Endodermal cell (in vitro differentiated cells): ENCODE measurements at regions not wholly inside any gene's neighbourhood (a gene's known extent, or its start where the extent isn't known, plus 50 kb on each side); places are given as distances from the start of the nearest gene placed in this dataset.

Experiments used
- DNase-seq: peaks from one replicate; pipeline ENCODE4 v3.0.0-alpha.2; 2017
- H3K27ac ChIP-seq: 2 replicates; pipeline ENCODE4 v1.5.1; 2013; ENCODE audit warnings: mild to moderate bottlenecking, low read depth, low read length, moderate library complexity
- H3K27me3 ChIP-seq: 2 replicates; pipeline ENCODE4 v1.6.1; 2013; ENCODE audit warnings: mild to moderate bottlenecking, low read length, moderate library complexity; ENCODE audit not compliant: insufficient read depth, control insufficient read depth, poor library complexity, severe bottlenecking
- H3K36me3 ChIP-seq: 2 replicates; pipeline ENCODE4 v1.7.0; 2013; ENCODE audit warnings: mild to moderate bottlenecking, low read length, moderate library complexity; ENCODE audit not compliant: control insufficient read depth, insufficient read depth
- H3K4me1 ChIP-seq: one replicate; pipeline ENCODE4 v1.7.0; 2013; ENCODE audit warnings: low read length; ENCODE audit not compliant: control insufficient read depth, insufficient read depth
- H3K4me3 ChIP-seq: 2 replicates; pipeline ENCODE4 v1.5.1; 2013; ENCODE audit warnings: mild to moderate bottlenecking, low read length, moderate library complexity
- H3K9ac ChIP-seq: 2 replicates; pipeline ENCODE4 v1.6.1; 2013; ENCODE audit warnings: mild to moderate bottlenecking, low read length, moderate library complexity; ENCODE audit not compliant: poor library complexity, severe bottlenecking; ENCODE audit errors: extremely low read depth
- H3K9me3 ChIP-seq: 2 replicates; pipeline ENCODE4 v1.6.1; 2013; ENCODE audit warnings: mild to moderate bottlenecking, low read length, moderate library complexity; ENCODE audit not compliant: control insufficient read depth
- H3K27ac Mint-ChIP-seq: 2 replicates; pipeline ENCODE4 v1.8.0; 2020; ENCODE audit warnings: mixed read lengths
- H3K27me3 Mint-ChIP-seq: 2 replicates; pipeline ENCODE4 v1.8.0; 2021; ENCODE audit warnings: mild to moderate bottlenecking, mixed read lengths; ENCODE audit not compliant: insufficient read depth
- H3K36me3 Mint-ChIP-seq: 2 replicates; pipeline ENCODE4 v1.8.0; 2020; ENCODE audit warnings: low read depth, mixed read lengths
- H3K4me1 Mint-ChIP-seq: 2 replicates; pipeline ENCODE4 v1.8.0; 2020; ENCODE audit warnings: mixed read lengths
- H3K4me3 Mint-ChIP-seq: 2 replicates; pipeline ENCODE4 v1.8.0; 2020; ENCODE audit warnings: mild to moderate bottlenecking, moderate library complexity, mixed read lengths
- H3K9me3 Mint-ChIP-seq: 2 replicates; pipeline ENCODE4 v1.8.0; 2020; ENCODE audit warnings: mild to moderate bottlenecking, mixed read lengths
- WGBS, 2 experiments: methylation state at CpG; one replicate each; pipeline versions ENCODE4 v1.1.5 to v1.1.7; 2013; ENCODE audit warnings: missing lambda C conversion rate in 2 of 2, mixed read lengths in 1 of 2; ENCODE audit not compliant: insufficient coverage in 1 of 2, insufficient read length in 1 of 2; 5-methylcytosine and 5-hydroxymethylcytosine counted together
- TF ChIP-seq, protein P1 (sequence below): fragments of 200-600 bp; sonication (generic); conservative IDR thresholded peaks from 2 replicates; pipeline ENCODE4 v1.5.0; 2021; ENCODE audit warnings: antibody characterized with exemption, mild to moderate bottlenecking

DNA sequence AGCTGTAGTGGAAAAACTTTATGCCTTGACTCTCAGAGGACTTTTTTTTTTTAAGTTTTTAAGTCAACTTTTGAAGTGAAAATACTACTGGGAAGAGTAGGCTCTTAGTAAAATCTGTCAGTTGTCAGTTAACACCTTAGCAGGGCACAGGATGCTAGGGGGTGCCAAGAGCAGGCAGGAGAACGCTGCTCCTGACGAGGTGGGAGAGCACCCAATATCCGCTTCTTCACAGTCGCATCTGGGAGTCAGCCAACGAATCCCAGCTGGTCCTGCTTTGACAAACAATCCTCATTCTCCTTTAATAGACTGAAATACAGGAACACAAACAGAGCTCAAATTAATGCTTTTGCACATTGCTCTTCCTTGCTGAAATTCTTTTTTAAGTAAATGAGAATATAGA is 709.5 kb upstream of the ACVR2A start:
- Histone ChIP-seq H3K4me3 (no peak overlapping the region), H3K27ac (no peak overlapping the region), H3K4me1 (peaks cover 6% of the 10 kb centered on the region), H3K27me3 (no peaks in the 10 kb centered on the region), H3K36me3 (no peaks in the 10 kb centered on the region), H3K9ac (no peak overlapping the region), H3K9me3 (no peaks in the 10 kb centered on the region)
- 88 to 94% methylated on average over 3 to 5 of the region's 5 CpGs for WGBS, 2 experiments
- H3K36me3 Mint-ChIP-seq = no peaks in the 10 kb centered on the region
- DNase-seq = no peak
- no peak overlapping the region for H3K27ac Mint-ChIP-seq
- no peaks in the 10 kb centered on the region for H3K27me3 Mint-ChIP-seq
- TF ChIP-seq, protein P1, sequence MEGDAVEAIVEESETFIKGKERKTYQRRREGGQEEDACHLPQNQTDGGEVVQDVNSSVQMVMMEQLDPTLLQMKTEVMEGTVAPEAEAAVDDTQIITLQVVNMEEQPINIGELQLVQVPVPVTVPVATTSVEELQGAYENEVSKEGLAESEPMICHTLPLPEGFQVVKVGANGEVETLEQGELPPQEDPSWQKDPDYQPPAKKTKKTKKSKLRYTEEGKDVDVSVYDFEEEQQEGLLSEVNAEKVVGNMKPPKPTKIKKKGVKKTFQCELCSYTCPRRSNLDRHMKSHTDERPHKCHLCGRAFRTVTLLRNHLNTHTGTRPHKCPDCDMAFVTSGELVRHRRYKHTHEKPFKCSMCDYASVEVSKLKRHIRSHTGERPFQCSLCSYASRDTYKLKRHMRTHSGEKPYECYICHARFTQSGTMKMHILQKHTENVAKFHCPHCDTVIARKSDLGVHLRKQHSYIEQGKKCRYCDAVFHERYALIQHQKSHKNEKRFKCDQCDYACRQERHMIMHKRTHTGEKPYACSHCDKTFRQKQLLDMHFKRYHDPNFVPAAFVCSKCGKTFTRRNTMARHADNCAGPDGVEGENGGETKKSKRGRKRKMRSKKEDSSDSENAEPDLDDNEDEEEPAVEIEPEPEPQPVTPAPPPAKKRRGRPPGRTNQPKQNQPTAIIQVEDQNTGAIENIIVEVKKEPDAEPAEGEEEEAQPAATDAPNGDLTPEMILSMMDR = no peak
- no peak overlapping the region for H3K4me3 Mint-ChIP-seq
- H3K9me3 Mint-ChIP-seq = no peaks in the 10 kb centered on the region
- H3K4me1 Mint-ChIP-seq = peaks cover 40% of the 10 kb centered on the region

DNA sequence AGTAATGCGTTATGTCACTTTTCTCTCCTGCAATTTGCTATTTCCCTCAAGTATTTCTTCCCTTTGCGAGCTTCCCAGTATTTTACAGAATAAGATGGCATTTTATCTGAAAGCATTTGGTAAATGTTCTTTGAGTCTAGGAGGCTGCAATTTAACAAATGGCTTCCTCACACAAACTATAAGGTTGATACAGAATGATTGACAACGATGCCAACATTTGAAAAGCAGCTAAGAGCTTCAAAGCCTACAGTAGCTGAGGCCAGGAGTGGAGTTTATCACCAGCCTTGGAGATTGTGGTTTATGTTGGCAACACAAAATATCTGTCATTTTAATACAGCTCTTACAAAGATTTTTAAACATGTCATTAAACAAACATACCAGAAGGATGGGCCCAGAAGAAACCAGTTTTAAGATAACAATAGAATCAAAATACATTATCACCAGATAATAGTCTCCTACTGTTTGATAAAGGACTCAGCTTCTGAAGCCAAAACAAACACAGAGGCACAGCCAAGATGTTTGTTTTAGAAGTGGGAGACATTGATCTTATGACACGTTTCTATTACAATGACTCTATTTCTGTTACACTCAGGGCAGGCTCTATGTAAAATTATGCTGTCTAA is 711.4 kb upstream of the ACVR2A start:
- no peaks in the 10 kb centered on the region for H3K27me3 ChIP-seq
- Mint-ChIP-seq H3K4me1 (peaks cover 40% of the 10 kb centered on the region), H3K9me3 (no peaks in the 10 kb centered on the region), H3K36me3 (no peaks in the 10 kb centered on the region), H3K27ac (no peak overlapping the region), H3K4me3 (peak overlapping the region; percentile 10), H3K27me3 (no peaks in the 10 kb centered on the region)
- no peak overlapping the region for H3K9ac ChIP-seq
- H3K27ac ChIP-seq = no peak overlapping the region
- H3K4me3 ChIP-seq = peak overlapping the region; percentile 39
- TF ChIP-seq, protein P1 = no peak
- no peak for DNase-seq
- H3K9me3 ChIP-seq = no peaks in the 10 kb centered on the region
- no peaks in the 10 kb centered on the region for H3K36me3 ChIP-seq
- peaks cover 6% of the 10 kb centered on the region for H3K4me1 ChIP-seq
- WGBS, 2 experiments = 74 to 100% methylated on average over 1 to 4 of the region's 4 CpGs

DNA sequence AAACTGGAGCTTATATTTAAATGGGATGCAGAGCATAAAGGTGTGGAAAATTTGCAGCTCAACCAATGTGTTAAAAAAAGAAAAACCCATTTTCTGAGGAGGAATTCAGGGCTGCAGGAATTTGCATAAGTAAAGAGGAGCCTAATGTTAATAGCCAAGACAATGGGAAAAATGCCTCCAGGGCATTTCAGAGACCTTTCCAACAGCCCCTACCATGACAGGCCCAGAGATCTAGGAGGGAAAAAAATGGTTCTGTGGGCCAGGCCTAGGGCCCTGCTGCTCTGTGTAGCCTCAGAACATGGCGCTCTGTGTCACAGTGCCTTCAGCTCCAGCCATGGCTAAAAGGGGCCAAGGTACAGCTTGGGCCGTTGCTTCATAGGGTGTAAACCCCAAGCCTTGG is 719.7 kb upstream of the ACVR2A start:
- Mint-ChIP-seq H3K27me3 (no peaks in the 10 kb centered on the region), H3K27ac (no peak overlapping the region), H3K9me3 (peaks cover 29% of the 10 kb centered on the region), H3K4me3 (no peak overlapping the region), H3K4me1 (no peaks in the 10 kb centered on the region), H3K36me3 (no peaks in the 10 kb centered on the region)
- no peak for DNase-seq
- H3K9me3 ChIP-seq = peaks cover 9% of the 10 kb centered on the region
- TF ChIP-seq, protein P1 = no peak
- H3K4me3 ChIP-seq = no peak overlapping the region
- 86 to 88% methylated on average over 1 to 2 of the region's 2 CpGs for WGBS, 2 experiments
- no peaks in the 10 kb centered on the region for H3K4me1 ChIP-seq
- H3K9ac ChIP-seq = no peak overlapping the region
- H3K27me3 ChIP-seq = no peaks in the 10 kb centered on the region
- H3K36me3 ChIP-seq = no peaks in the 10 kb centered on the region
- H3K27ac ChIP-seq = no peak overlapping the region
